ENCODE measurements at regions not wholly inside any gene's neighbourhood (a gene's known extent, or its start where the extent isn't known, plus 50 kb on each side); places are given as distances from the start of the nearest gene placed in this dataset.

DNA sequence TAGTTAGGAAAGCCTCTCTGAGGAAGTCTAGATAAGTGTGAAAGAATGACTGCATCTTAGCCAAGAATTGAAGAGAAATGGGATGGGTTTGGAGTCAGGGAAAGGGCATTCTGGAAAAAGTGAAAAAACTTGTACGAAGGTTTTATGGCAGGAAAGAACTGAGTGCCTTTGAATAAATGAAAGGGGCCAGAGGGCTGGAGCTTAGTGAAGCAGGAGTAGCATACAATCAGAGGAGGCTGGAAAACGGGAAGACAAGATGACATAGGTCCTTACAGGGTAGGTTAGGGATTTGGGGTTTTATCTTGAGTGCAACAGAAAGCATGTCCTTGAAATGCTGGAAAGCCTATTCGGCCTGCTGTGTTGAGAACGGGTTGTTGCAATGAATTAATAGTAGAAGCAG is 152.6 kb upstream of the RND3 start:
- peak; percentile 35 for DNase-seq

DNA sequence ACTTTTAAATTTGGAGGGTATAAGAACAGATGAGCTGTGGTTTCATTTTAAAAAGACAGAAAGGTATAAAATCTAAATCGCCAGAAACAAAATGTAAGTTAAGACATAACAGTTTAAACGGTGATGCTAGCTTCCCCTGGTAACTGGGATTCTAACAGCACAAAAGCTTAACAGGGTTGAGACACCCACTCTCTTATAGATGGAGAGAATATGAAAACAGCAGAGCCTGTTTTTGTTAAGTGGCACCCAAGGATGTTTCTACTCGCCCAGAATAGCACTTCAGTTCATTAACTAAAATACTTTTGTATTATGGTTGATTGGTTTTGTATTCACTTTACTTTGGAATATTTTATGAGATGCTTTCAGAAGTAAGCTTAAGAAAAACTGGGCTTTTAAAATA is 151.9 kb upstream of the RND3 start:
- DNase-seq, result no peak

- no peak for DNase-seq
These were observed 143.9 kb upstream of the RND3 start for GRCh38 chr2:150631236-150631821.

GRCh38 chr2:150630587-150631235 is 143.2 kb upstream of the RND3 start:
- DNase-seq, result no peak

- DNase-seq, result no peak
These were observed 140.1 kb upstream of the RND3 start for GRCh38 chr2:150627526-150627925.

DNA sequence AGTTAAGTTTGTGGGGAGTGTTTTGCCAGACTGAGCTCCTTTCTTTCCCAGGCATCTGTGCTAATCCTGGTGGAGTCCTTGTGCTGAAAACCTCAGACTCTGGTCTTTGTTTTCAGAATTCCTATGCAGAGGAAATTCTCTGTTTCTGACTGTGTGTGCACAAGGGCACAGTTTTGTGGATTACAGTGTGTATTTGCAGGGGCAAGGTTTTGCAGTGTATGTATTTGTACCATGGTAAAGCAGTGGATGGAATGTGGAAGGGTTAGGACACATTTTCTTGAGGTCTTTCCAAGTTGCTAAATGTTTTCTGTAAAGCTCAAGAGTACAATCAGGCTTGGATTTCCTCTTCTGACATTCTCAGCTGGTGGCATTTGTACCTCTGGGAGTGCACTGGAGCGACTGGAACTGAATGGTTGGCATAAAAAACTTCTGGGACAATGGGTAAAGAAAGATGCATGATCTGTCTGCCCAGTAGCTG is 139.5 kb upstream of the RND3 start:
- no peak for DNase-seq

GRCh38 chr2:150625741-150626140 is 138.3 kb upstream of the RND3 start:
- DNase-seq, result no peak

- no peak for DNase-seq
These were observed 137.8 kb upstream of the RND3 start for GRCh38 chr2:150625303-150625702.

DNA sequence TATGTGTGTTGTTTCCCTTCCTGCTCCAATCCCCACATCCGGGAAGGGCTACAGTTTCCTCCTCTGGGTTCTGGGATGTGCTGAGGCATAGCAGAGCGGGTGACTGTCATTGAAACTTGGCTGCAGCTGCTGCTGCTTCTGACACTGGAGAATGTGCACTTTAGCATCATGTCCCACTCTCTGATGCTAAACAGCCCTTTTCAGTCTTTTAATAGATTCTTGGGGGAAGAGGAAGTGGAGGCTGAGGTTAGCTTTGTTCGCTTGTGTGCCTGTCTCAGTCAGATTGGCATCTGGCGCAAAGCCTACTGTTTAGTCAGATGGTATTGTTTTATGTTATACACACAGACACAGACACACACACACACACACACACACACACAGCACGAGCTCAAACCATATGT is 136.5 kb upstream of the RND3 start:
- DNase-seq, result peak; percentile 56

GRCh38 chr2:150621526-150622213 is 134.2 kb upstream of the RND3 start:
- DNase-seq, result no peak

- no peak for DNase-seq
These were observed 133.4 kb upstream of the RND3 start for GRCh38 chr2:150620855-150621254.

DNA sequence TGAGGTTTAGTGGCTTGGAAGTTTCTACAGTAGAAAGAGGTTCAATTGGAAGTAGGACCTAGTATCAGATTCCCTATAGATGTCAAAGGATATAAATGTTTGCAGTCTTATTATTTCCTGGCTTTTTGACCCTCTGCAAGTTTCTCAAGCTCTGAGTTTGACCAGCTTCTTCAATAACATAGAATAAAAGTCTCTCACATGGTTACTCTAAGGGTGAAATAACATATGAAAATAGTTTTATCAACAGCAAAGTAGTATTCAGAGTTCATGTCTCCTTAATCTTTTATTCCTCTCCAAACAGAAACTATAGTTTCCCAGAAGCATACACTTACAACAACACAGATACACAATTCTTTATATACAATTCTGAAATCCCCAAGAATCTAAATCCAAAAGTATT is 132.9 kb upstream of the RND3 start:
- no peak for DNase-seq

GRCh38 chr2:150619607-150620330 is 132.3 kb upstream of the RND3 start:
- DNase-seq, result no peak

- DNase-seq, result no peak
These were observed 130.9 kb upstream of the RND3 start for GRCh38 chr2:150618245-150618895.

DNA sequence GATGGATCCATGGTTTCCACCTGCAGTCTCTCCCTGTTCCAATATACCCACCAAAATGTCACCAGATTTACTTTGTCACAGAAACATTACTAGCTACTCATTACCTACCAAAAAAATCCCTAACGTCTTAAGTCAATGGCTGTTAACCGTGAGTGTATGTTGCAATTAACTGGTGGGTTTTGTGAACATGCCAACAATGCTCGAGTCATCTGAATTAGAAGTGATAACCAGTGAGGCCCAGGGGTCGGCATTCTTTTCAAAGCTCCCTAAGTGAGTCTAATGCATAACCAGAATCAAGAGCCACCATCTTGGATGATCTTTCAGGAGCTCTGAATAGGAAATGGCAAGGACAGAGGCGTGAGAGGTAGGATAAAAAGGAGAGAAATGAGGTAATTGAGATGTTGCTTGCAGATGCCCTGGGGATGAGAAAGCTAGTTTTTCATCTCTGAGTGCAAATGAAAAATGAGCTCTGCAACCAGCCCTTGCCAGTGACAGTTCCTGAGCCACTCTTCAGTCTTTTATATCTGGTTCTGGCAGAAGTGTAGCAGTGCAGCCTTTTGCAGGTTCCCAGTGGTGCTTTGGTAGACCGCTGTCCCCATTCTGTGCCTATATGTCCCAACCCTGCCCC is 130.0 kb upstream of the RND3 start:
- no peak for DNase-seq

- no peak for DNase-seq
These were observed 125.7 kb upstream of the RND3 start for GRCh38 chr2:150612957-150613710.

GRCh38 chr2:150610670-150611279 is 123.3 kb upstream of the RND3 start:
- DNase-seq, result no peak

DNA sequence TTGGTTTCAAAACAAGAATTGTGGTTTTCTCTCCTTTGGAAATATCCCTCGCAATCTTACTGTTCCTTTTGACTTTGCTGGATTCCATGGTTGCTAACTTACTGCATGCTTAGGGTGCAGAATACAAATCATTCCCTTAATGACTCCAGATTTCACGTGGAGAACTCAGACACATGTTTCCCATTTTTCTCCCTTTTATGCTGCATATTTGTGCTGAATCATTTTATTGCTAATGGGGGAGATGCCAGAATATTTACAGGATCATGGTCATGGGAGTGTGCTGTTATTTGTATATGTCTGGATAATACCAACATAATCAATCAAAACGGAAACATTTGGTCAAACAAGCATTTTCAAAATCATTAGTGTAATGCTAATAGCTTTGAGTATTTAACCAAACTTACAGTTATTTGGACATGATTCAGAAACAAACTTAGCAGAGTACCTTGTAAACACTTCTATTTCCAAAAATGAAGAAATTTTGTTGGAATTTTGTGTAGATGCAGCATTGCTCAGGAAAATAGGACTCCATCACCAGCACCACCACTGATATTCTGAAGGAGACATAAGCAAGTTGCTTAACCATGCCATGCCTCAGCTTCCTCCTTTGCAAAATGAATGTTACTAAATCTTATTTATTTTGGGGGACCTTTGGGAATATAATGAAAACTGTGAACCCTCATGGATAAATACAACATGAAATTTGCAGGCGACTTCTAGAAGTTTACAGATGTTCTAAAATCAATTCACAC is 122.5 kb upstream of the RND3 start:
- DNase-seq, result no peak

- DNase-seq, result no peak
These were observed 120.9 kb upstream of the RND3 start for GRCh38 chr2:150608341-150608740.

DNA sequence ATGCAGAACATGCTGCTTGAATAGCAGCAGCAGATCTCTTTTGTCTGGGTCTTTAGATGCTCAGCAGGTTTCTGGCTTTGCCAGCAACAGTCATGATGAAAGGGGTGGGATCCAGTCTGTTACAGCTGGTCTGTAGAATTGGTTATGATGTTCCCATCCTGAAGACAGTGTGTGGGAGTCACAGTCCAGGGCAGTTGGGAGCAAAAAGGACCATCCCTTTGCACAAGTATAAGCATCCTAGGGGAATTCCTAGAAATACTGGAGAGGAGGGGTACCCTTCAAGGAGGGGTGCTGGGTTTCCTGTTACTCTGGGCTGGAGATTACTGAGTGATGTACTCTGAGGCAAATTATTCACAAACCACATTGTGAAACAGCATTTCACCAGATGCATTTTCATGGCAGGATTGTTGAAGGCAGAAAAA is 119.9 kb upstream of the RND3 start:
- no peak for DNase-seq

Measured in right hindlimb (tissue), 1 donor.